ENCODE measurements at regions not wholly inside any gene's neighbourhood (a gene's known extent, or its start where the extent isn't known, plus 50 kb on each side); places are given as distances from the start of the nearest gene placed in this dataset.

GRCh38 chr18:78776706-78777285 is 202.8 kb upstream of the SALL3 start:
- no peak for TF ChIP-seq BCLAF1 (IDR thresholded peaks at IDR 0.05)
- no peak for TF ChIP-seq SP1 (IDR thresholded peaks at IDR 0.05)
- TF ChIP-seq SP1 (CRISPR knock-in tag; IDR thresholded peaks at IDR 0.05), result no peak
- TF ChIP-seq ZNF589 (CRISPR knock-in tag; conservative IDR thresholded peaks at IDR 0.05), result no peak
- TF ChIP-seq USF2 (IDR thresholded peaks at IDR 0.05; ENCODE audit: low read depth, low read length), result no peak
- TF ChIP-seq USF2 (CRISPR knock-in tag; IDR thresholded peaks at IDR 0.05; ENCODE audit: borderline replicate concordance), result no peak
- TF ChIP-seq JUNB (CRISPR knock-in tag; IDR thresholded peaks at IDR 0.05; ENCODE audit: borderline replicate concordance), result no peak
- TF ChIP-seq GTF2F1 (IDR thresholded peaks at IDR 0.05; ENCODE audit: low read length), result no peak
- TF ChIP-seq ZNF33A (CRISPR knock-in tag; IDR thresholded peaks at IDR 0.05; ENCODE audit: borderline replicate concordance), result no peak
- no peak for TF ChIP-seq IKZF1 (IDR thresholded peaks at IDR 0.05)
- TF ChIP-seq ZFP37 (CRISPR knock-in tag; IDR thresholded peaks at IDR 0.05; ENCODE audit: borderline replicate concordance), result no peak
- TF ChIP-seq MXI1 (IDR thresholded peaks at IDR 0.05; ENCODE audit: borderline replicate concordance, low read depth, low read length), result no peak
- no peak for TF ChIP-seq RBM39 (IDR thresholded peaks at IDR 0.05; ENCODE audit: low read depth, low read length, poor library complexity, severe bottlenecking)

All from HepG2 (cell line).